ENCODE measurements at regions not wholly inside any gene's neighbourhood (a gene's known extent, or its start where the extent isn't known, plus 50 kb on each side); places are given as distances from the start of the nearest gene placed in this dataset.

DNA sequence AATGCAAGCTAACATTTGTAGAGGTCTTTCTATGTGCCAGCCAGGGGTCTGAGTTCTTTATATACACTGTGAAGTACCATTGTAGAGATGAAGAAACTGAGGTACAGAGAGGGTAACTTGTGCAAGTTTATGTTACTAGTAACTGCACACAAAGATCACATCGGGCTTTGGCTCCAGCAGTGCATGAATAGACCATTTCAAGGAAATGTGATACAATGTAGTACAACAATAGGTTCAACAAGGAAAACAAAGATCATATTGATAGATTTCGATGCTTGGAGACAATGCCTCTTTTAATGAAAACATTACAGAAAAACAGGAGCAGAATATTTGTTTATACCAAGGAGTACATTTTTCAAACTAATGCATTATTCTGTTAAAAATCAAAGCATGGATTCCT lies 115.3 kb downstream of the POLR2M start:
- TF ChIP-seq, protein P1, sequence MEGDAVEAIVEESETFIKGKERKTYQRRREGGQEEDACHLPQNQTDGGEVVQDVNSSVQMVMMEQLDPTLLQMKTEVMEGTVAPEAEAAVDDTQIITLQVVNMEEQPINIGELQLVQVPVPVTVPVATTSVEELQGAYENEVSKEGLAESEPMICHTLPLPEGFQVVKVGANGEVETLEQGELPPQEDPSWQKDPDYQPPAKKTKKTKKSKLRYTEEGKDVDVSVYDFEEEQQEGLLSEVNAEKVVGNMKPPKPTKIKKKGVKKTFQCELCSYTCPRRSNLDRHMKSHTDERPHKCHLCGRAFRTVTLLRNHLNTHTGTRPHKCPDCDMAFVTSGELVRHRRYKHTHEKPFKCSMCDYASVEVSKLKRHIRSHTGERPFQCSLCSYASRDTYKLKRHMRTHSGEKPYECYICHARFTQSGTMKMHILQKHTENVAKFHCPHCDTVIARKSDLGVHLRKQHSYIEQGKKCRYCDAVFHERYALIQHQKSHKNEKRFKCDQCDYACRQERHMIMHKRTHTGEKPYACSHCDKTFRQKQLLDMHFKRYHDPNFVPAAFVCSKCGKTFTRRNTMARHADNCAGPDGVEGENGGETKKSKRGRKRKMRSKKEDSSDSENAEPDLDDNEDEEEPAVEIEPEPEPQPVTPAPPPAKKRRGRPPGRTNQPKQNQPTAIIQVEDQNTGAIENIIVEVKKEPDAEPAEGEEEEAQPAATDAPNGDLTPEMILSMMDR (conservative IDR thresholded peaks at IDR 0.05), result no peak
- H3K27ac ChIP-seq, result no peak overlapping the region

- H3K27ac ChIP-seq, result no peak overlapping the region
- TF ChIP-seq, protein P1 (conservative IDR thresholded peaks at IDR 0.05), result no peak
These were observed 116.9 kb downstream of the POLR2M start for GRCh38 chr15:57823325-57823882.

- H3K27ac ChIP-seq, result no peak overlapping the region
- TF ChIP-seq, protein P1 (conservative IDR thresholded peaks at IDR 0.05), result no peak
These were observed 117.7 kb downstream of the POLR2M start for GRCh38 chr15:57824186-57824585.

- no peak overlapping the region for H3K27ac ChIP-seq
- TF ChIP-seq, protein P1 (conservative IDR thresholded peaks at IDR 0.05), result no peak
These were observed 120.5 kb downstream of the POLR2M start for GRCh38 chr15:57827021-57827420.

DNA sequence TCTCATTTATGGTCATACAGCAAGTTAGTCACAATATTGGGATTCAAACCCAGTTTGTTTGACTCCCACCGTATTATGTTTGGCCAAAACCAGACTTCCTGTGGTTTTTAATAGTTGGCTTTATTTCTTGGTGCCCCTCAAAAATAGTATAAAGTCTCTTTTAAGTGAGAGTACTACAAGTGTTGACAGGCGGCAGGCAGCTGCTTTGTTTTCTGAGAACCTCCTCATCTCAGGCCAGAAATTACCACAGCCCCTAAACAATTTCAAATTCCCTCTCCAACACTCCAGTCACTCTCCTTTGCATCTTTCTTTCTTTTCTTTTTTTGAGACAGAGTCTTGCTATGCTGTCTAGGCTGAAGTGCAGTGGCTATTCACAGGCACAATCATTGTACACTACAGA lies 121.5 kb downstream of the POLR2M start:
- TF ChIP-seq, protein P1 (conservative IDR thresholded peaks at IDR 0.05), result no peak
- H3K27ac ChIP-seq, result no peak overlapping the region

DNA sequence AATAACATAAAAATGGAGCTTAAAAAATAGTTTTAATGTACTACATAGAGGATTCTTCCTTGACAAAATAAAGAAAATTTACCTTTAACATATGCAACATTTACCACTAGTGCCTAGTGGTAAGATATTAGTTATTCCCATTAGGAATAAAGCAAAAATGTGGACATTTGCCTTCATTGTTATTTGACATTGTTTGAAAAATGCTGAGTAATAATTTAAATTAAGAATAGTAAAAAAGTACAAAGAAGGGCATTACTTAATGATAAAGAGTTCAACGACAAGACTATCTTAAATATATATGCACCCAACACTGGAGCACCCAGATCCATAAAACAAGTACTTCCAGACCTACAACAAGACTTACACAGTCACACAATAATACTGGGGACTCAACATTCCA lies 125.7 kb downstream of the POLR2M start:
- no peak overlapping the region for H3K27ac ChIP-seq
- TF ChIP-seq, protein P1 (conservative IDR thresholded peaks at IDR 0.05), result no peak

GRCh38 chr15:57835119-57835518 lies 128.6 kb downstream of the POLR2M start:
- TF ChIP-seq, protein P1 (conservative IDR thresholded peaks at IDR 0.05), result no peak
- H3K27ac ChIP-seq, result no peak overlapping the region

Measured in VCaP (cell line).